ENCODE measurements at regions not wholly inside any gene's neighbourhood (a gene's known extent, or its start where the extent isn't known, plus 50 kb on each side); places are given as distances from the start of the nearest gene placed in this dataset.

GRCh38 chr1:228983231-228983660 lies 248.0 kb downstream of the RHOU start:
- peaks cover 6 to 32% (median 13%) of the 10 kb centered on the region in 4 experiments for H3K4me1 ChIP-seq (ENCODE audit: control extremely low read depth in 1 of 4, control insufficient read depth in 4 of 4, insufficient read depth in 4 of 4, low read length in 3 of 4)
- DNase-seq = no peak
- no peaks in the 10 kb centered on the region for H3K36me3 ChIP-seq (ENCODE audit: control insufficient read depth in 4 of 4, insufficient read depth in 4 of 4, low read length in 3 of 4)
- ChIA-PET CTCF (interaction anchor here (1.2 kb wide), 1 partner anchor 9 kb away, joined by 5 read pairs; no protein-coding TSS in a partner anchor), POLR2A (no interaction called here)
- H3K27ac ChIP-seq (ENCODE audit: insufficient read depth in 1 of 2, low read depth in 1 of 2, low read length in 2 of 2, poor library complexity in 1 of 2, severe bottlenecking in 2 of 2) = no peak overlapping the region
- H3K27me3 ChIP-seq (replicated peaks in 2 of 5; ENCODE audit: control insufficient read depth in 4 of 5, insufficient read depth in 5 of 5, low read length in 4 of 5) = no peaks in the 10 kb centered on the region
- no peak overlapping the region for H3K4me3 ChIP-seq (ENCODE audit: control insufficient read depth in 1 of 7, extremely low read depth in 1 of 7, insufficient read depth in 4 of 7, low read depth in 2 of 7, low read length in 6 of 7)
- 98% methylated on average over 5 of the region's 6 CpGs for WGBS (ENCODE audit: insufficient coverage)
- H3K9me3 ChIP-seq (ENCODE audit: control extremely low read depth in 1 of 5, control insufficient read depth in 4 of 5, insufficient read depth in 2 of 5, low read depth in 1 of 5, low read length in 4 of 5) = no peaks in the 10 kb centered on the region

- POLR2A ChIA-PET = no interaction called here
- Histone ChIP-seq H3K27ac (ENCODE audit: insufficient read depth in 1 of 2, low read depth in 1 of 2, low read length in 2 of 2, poor library complexity in 1 of 2, severe bottlenecking in 2 of 2) (no peak overlapping the region), H3K4me3 (ENCODE audit: control insufficient read depth in 1 of 7, extremely low read depth in 1 of 7, insufficient read depth in 4 of 7, low read depth in 2 of 7, low read length in 6 of 7) (no peak overlapping the region), H3K4me1 (ENCODE audit: control extremely low read depth in 1 of 4, control insufficient read depth in 4 of 4, insufficient read depth in 4 of 4, low read length in 3 of 4) (peaks cover 6 to 37% (median 13%) of the 10 kb centered on the region in 4 experiments), H3K9me3 (ENCODE audit: control extremely low read depth in 1 of 5, control insufficient read depth in 4 of 5, insufficient read depth in 2 of 5, low read depth in 1 of 5, low read length in 4 of 5) (no peaks in the 10 kb centered on the region), H3K27me3 (replicated peaks in 2 of 5; ENCODE audit: control insufficient read depth in 4 of 5, insufficient read depth in 5 of 5, low read length in 4 of 5) (no peaks in the 10 kb centered on the region), H3K36me3 (ENCODE audit: control insufficient read depth in 4 of 4, insufficient read depth in 4 of 4, low read length in 3 of 4) (no peaks in the 10 kb centered on the region)
- no peak for DNase-seq
- CTCF ChIA-PET = interaction anchor here (1.2 kb wide), 1 partner anchor 9 kb away, joined by 5 read pairs; no protein-coding TSS in a partner anchor
- WGBS (ENCODE audit: insufficient coverage) = 67% methylated on average over 4 of the region's 4 CpGs
Measured at GRCh38 chr1:228983661-228984060, 248.4 kb downstream of the RHOU start.

GRCh38 chr1:228984107-228984506 lies 248.8 kb downstream of the RHOU start:
- ChIA-PET CTCF (interaction anchor here (1.2 kb wide), 1 partner anchor 10 kb away, joined by 5 read pairs; no protein-coding TSS in a partner anchor), POLR2A (interaction anchor here (0.6 kb wide), 1 partner anchor 108 kb away, joined by 3 read pairs; no protein-coding TSS in a partner anchor)
- Histone ChIP-seq H3K9me3 (ENCODE audit: control extremely low read depth in 1 of 5, control insufficient read depth in 4 of 5, insufficient read depth in 2 of 5, low read depth in 1 of 5, low read length in 4 of 5) (no peaks in the 10 kb centered on the region), H3K27me3 (replicated peaks in 2 of 5; ENCODE audit: control insufficient read depth in 4 of 5, insufficient read depth in 5 of 5, low read length in 4 of 5) (no peaks in the 10 kb centered on the region), H3K4me1 (ENCODE audit: control extremely low read depth in 1 of 4, control insufficient read depth in 4 of 4, insufficient read depth in 4 of 4, low read length in 3 of 4) (peaks cover 6 to 39% (median 13%) of the 10 kb centered on the region in 4 experiments), H3K27ac (ENCODE audit: insufficient read depth in 1 of 2, low read depth in 1 of 2, low read length in 2 of 2, poor library complexity in 1 of 2, severe bottlenecking in 2 of 2) (no peak overlapping the region), H3K36me3 (ENCODE audit: control insufficient read depth in 4 of 4, insufficient read depth in 4 of 4, low read length in 3 of 4) (no peaks in the 10 kb centered on the region), H3K4me3 (ENCODE audit: control insufficient read depth in 1 of 7, extremely low read depth in 1 of 7, insufficient read depth in 4 of 7, low read depth in 2 of 7, low read length in 6 of 7) (no peak overlapping the region)
- 83% methylated on average over 1 of the region's 1 CpG for WGBS (ENCODE audit: insufficient coverage)
- no peak for DNase-seq

GRCh38 chr1:228984646-228985631 lies 249.7 kb downstream of the RHOU start:
- no peak overlapping the region for H3K4me3 ChIP-seq (ENCODE audit: control insufficient read depth in 1 of 7, extremely low read depth in 1 of 7, insufficient read depth in 4 of 7, low read depth in 2 of 7, low read length in 6 of 7)
- H3K36me3 ChIP-seq (ENCODE audit: control insufficient read depth in 4 of 4, insufficient read depth in 4 of 4, low read length in 3 of 4) = no peaks in the 10 kb centered on the region
- ChIA-PET POLR2A (interaction anchor here (0.6 kb wide), 1 partner anchor 109 kb away, joined by 3 read pairs; no protein-coding TSS in a partner anchor), CTCF (no interaction called here)
- no peak for DNase-seq
- H3K27me3 ChIP-seq (replicated peaks in 2 of 5; ENCODE audit: control insufficient read depth in 4 of 5, insufficient read depth in 5 of 5, low read length in 4 of 5) = no peaks in the 10 kb centered on the region
- no peaks in the 10 kb centered on the region for H3K9me3 ChIP-seq (ENCODE audit: control extremely low read depth in 1 of 5, control insufficient read depth in 4 of 5, insufficient read depth in 2 of 5, low read depth in 1 of 5, low read length in 4 of 5)
- no peak overlapping the region for H3K27ac ChIP-seq (ENCODE audit: insufficient read depth in 1 of 2, low read depth in 1 of 2, low read length in 2 of 2, poor library complexity in 1 of 2, severe bottlenecking in 2 of 2)
- WGBS (ENCODE audit: insufficient coverage) = 85% methylated on average over 7 of the region's 7 CpGs
- H3K4me1 ChIP-seq (ENCODE audit: control extremely low read depth in 1 of 4, control insufficient read depth in 4 of 4, insufficient read depth in 4 of 4, low read length in 3 of 4) = peaks cover 6 to 39% (median 18%) of the 10 kb centered on the region in 4 experiments

- Histone ChIP-seq H3K27ac (ENCODE audit: insufficient read depth in 1 of 2, low read depth in 1 of 2, low read length in 2 of 2, poor library complexity in 1 of 2, severe bottlenecking in 2 of 2) (no peak overlapping the region), H3K36me3 (ENCODE audit: control insufficient read depth in 4 of 4, insufficient read depth in 4 of 4, low read length in 3 of 4) (no peaks in the 10 kb centered on the region), H3K27me3 (replicated peaks in 2 of 5; ENCODE audit: control insufficient read depth in 4 of 5, insufficient read depth in 5 of 5, low read length in 4 of 5) (no peaks in the 10 kb centered on the region), H3K4me3 (ENCODE audit: control insufficient read depth in 1 of 7, extremely low read depth in 1 of 7, insufficient read depth in 4 of 7, low read depth in 2 of 7, low read length in 6 of 7) (no peak overlapping the region), H3K4me1 (ENCODE audit: control extremely low read depth in 1 of 4, control insufficient read depth in 4 of 4, insufficient read depth in 4 of 4, low read length in 3 of 4) (peaks cover 11 to 46% (median 25%) of the 10 kb centered on the region in 4 experiments), H3K9me3 (ENCODE audit: control extremely low read depth in 1 of 5, control insufficient read depth in 4 of 5, insufficient read depth in 2 of 5, low read depth in 1 of 5, low read length in 4 of 5) (no peaks in the 10 kb centered on the region)
- POLR2A ChIA-PET = no interaction called here
- CTCF ChIA-PET = no interaction called here
- 93% methylated on average over 2 of the region's 2 CpGs for WGBS (ENCODE audit: insufficient coverage)
- DNase-seq = no peak
Measured at GRCh38 chr1:228985661-228986060, 250.4 kb downstream of the RHOU start.

GRCh38 chr1:228986093-228986904 lies 251.0 kb downstream of the RHOU start:
- DNase-seq = no peak
- no peaks in the 10 kb centered on the region for H3K9me3 ChIP-seq (ENCODE audit: control extremely low read depth in 1 of 5, control insufficient read depth in 4 of 5, insufficient read depth in 2 of 5, low read depth in 1 of 5, low read length in 4 of 5)
- H3K4me3 ChIP-seq (ENCODE audit: control insufficient read depth in 1 of 7, extremely low read depth in 1 of 7, insufficient read depth in 4 of 7, low read depth in 2 of 7, low read length in 6 of 7) = no peak overlapping the region
- ChIA-PET POLR2A (interaction anchor here (0.6 kb wide), 1 partner anchor 15 kb away, joined by 3 read pairs; no protein-coding TSS in a partner anchor), CTCF (interaction anchor here (0.9 kb wide), 1 partner anchor 160 kb away, joined by 3 read pairs; no protein-coding TSS in a partner anchor)
- no peak overlapping the region for H3K27ac ChIP-seq (ENCODE audit: insufficient read depth in 1 of 2, low read depth in 1 of 2, low read length in 2 of 2, poor library complexity in 1 of 2, severe bottlenecking in 2 of 2)
- no peaks in the 10 kb centered on the region for H3K36me3 ChIP-seq (ENCODE audit: control insufficient read depth in 4 of 4, insufficient read depth in 4 of 4, low read length in 3 of 4)
- 91% methylated on average over 21 of the region's 22 CpGs for WGBS (ENCODE audit: insufficient coverage)
- H3K27me3 ChIP-seq (replicated peaks in 2 of 5; ENCODE audit: control insufficient read depth in 4 of 5, insufficient read depth in 5 of 5, low read length in 4 of 5) = no peaks in the 10 kb centered on the region
- H3K4me1 ChIP-seq (ENCODE audit: control extremely low read depth in 1 of 4, control insufficient read depth in 4 of 4, insufficient read depth in 4 of 4, low read length in 3 of 4) = peaks cover 17 to 53% (median 32%) of the 10 kb centered on the region in 4 experiments
